Stimulated activated naive CD8-positive, alpha-beta T cell treated with anti-CD3 and anti-CD28 coated beads, Interleukin-15, amount 100 ng/mL, for 72 hours (primary cell): ENCODE measurements at regions not wholly inside any gene's neighbourhood (a gene's known extent, or its start where the extent isn't known, plus 50 kb on each side); places are given as distances from the start of the nearest gene placed in this dataset.
A peak's percentile ranks its signal among the peaks of the same experiment; 100 is the strongest.
"Not testable (repeated sequence)": the region's sequence is repeated elsewhere in the genome, so short reads cannot be mapped to it uniquely, and the experiment has no call there.

Source experiments
- ATAC-seq: fragments of 150-1000 bp; cut with Tn5 transposase; 2 replicates; pipeline ENCODE4 v1.10.0; 2021; ENCODE audit warnings: mild to moderate bottlenecking, moderate library complexity
- DNase-seq, 2 donors: peaks; one replicate each; pipeline ENCODE4 v3.0.0; 2021 to 2022
- H3K27ac Mint-ChIP-seq, 2 donors: one replicate each; pipeline ENCODE4 v1.8.0; 2022; ENCODE audit warnings: mild to moderate bottlenecking in 2 of 2, mixed read lengths in 2 of 2, moderate library complexity in 2 of 2
- H3K27me3 Mint-ChIP-seq: one replicate; pipeline ENCODE4 v1.8.0; 2022; ENCODE audit warnings: mixed read lengths
- H3K4me1 Mint-ChIP-seq: one replicate; pipeline ENCODE4 v1.8.0; 2022; ENCODE audit warnings: mild to moderate bottlenecking, mixed read lengths
- H3K4me3 Mint-ChIP-seq, 2 donors: one replicate each; pipeline ENCODE4 v1.8.0; 2022; ENCODE audit warnings: mild to moderate bottlenecking in 2 of 2, mixed read lengths in 2 of 2, moderate library complexity in 1 of 2
- H3K9me3 Mint-ChIP-seq, 2 donors: one replicate each; pipeline ENCODE4 v1.8.0; 2022; ENCODE audit warnings: mixed read lengths in 2 of 2

DNA sequence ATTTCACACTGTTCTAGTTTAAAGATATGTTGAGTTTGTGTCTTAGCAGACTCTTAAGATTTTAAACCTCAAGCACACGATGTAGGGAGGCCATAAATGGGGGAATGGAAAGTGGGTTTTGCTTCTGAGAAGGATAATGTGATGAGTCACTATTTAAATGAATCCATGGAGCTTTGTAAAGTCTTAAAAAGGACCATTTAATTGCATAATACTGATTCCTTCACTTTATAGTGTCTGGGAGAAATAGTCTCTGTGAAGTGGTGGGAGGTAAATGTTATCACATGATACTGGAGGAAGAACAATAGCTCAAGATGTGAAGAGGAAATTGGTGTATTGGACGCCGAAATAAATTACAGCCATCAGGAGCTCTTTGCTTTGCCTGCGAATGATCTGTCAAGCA, 84.0 kb upstream of the MYO3A start:
- H3K27ac Mint-ChIP-seq, result no peak overlapping the region
- H3K9me3 Mint-ChIP-seq, result peaks cover 0 to 5% of the 10 kb centered on the region in 2 donors
- ATAC-seq, result no peak
- H3K4me1 Mint-ChIP-seq, result no peaks in the 10 kb centered on the region
- peaks cover 42% of the 10 kb centered on the region for H3K27me3 Mint-ChIP-seq
- no peak for DNase-seq
- no peak overlapping the region for H3K4me3 Mint-ChIP-seq

DNA sequence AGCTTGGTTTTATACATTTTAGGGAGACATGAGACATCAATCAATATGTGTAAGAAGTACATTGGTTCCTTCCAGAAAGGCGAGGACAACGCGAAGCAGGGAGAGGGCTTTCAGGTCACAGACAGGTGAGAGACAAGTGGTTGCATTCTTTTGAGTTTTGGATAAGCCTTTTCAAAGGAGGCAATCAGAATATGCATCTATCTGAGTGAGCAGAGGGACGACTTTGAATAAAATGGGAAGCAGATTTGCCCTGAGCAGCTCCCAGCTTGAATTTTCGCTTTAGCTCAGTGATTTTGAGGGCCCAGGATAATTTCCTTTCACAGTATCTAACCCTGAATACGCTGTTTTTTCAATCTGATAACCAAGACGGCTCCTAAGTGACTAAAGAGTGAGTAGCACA, 82.5 kb upstream of the MYO3A start:
- DNase-seq, result no peak
- peaks cover 0 to 5% of the 10 kb centered on the region in 2 donors for H3K9me3 Mint-ChIP-seq
- no peak for ATAC-seq
- H3K27me3 Mint-ChIP-seq, result peaks cover 42% of the 10 kb centered on the region
- no peaks in the 10 kb centered on the region for H3K4me1 Mint-ChIP-seq
- H3K4me3 Mint-ChIP-seq, result no peak overlapping the region
- H3K27ac Mint-ChIP-seq, result no peak overlapping the region

DNA sequence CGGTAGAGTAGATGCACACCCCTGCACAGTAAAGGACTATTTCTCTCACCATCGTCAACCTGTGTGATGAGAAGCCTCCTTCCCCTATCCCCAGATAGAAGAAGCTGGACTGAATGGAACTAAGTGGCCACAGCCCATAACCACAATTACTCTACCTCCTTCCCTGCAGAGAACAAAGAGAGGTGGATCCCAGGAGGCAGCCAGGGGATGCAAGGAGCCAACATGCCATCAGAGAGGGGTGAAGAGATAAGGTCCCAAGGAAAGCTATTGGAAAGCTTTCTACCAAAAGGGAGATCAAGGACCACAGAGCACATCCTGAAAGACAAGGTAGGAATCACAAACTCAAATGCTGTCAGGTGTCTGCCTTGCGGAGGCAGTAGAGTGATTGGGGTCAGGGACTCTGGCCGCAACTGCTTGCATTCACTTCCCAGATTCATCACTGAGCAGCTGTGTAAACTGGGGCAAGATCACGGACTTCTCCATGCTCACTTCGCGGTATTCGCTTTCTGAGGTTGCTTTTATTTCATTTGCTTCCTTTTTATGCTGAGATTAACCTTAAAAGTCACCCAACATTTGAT, 81.6 kb upstream of the MYO3A start:
- H3K4me3 Mint-ChIP-seq, result no peak overlapping the region
- ATAC-seq, result no peak
- no peak for DNase-seq
- H3K27ac Mint-ChIP-seq, result no peak overlapping the region
- H3K27me3 Mint-ChIP-seq, result peaks cover 42% of the 10 kb centered on the region
- H3K9me3 Mint-ChIP-seq, result peaks cover 0 to 5% of the 10 kb centered on the region in 2 donors
- no peaks in the 10 kb centered on the region for H3K4me1 Mint-ChIP-seq

DNA sequence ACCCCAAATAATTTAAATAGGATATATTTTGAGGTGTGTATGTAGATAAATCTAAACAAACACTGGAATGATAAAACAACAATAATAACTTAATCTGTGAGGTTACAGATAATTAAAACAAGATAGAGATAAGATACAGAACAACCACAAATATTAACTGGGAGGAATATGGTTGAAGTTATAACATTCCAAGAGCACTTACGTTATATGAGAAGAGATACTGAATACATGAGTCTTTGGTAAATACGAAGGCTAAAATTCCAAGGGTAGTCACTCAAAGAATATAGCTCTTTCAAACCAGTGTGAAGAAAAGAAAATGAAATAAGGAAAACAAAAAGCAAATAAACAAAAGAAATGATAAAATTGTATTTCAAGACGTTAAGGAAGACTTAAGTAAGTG, 76.0 kb upstream of the MYO3A start:
- ATAC-seq (no peak), DNase-seq (no peak)
- H3K27me3 Mint-ChIP-seq, result peaks cover 9% of the 10 kb centered on the region
- H3K4me1 Mint-ChIP-seq, result no peaks in the 10 kb centered on the region
- no peak overlapping the region for H3K4me3 Mint-ChIP-seq
- H3K9me3 Mint-ChIP-seq, result no peaks in the 10 kb centered on the region
- H3K27ac Mint-ChIP-seq, result no peak overlapping the region

DNA sequence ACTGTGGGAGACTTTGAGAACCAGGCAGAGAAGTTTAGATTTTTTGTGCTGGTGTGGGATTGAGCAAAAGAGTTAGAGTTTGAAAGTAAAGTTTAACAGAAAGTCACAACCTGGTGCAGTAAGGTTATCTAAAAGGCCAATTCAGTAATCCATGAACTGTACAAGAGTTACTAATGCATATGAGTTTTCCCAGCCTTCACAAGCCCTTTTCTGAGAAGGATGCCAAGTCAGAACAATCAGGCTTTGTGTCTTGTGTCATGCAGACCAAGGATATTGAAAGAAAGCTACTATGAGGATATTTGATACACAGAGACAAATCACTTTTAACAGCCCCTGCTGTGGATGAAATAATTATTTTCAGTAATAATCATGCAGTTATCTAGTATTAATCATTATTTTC, 68.8 kb upstream of the MYO3A start:
- Mint-ChIP-seq H3K4me3 (no peak overlapping the region), H3K9me3 (no peaks in the 10 kb centered on the region), H3K27me3 (no peaks in the 10 kb centered on the region), H3K4me1 (no peaks in the 10 kb centered on the region), H3K27ac (no peak overlapping the region)
- DNase-seq (no peak), ATAC-seq (no peak)

DNA sequence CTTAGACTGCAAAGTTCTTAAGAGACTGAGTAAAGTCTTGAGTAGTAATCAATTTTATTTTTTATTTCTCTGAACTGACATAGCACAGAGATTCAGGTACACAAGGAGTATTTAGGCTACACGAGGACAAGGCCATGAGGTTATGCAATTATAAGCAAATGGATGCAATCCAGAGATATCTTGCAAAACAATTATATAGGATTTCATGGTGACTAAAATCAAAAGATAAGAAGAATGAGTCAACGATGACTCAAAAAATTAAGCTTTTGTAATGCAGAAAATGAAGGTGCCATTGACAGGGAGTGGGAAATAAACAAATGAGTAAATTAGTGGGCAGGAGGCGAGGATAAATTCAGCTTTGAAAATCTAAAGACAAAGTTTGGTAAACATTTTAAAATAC, 66.7 kb upstream of the MYO3A start:
- Mint-ChIP-seq H3K4me3 (no peak overlapping the region), H3K27me3 (no peaks in the 10 kb centered on the region), H3K27ac (no peak overlapping the region)

DNA sequence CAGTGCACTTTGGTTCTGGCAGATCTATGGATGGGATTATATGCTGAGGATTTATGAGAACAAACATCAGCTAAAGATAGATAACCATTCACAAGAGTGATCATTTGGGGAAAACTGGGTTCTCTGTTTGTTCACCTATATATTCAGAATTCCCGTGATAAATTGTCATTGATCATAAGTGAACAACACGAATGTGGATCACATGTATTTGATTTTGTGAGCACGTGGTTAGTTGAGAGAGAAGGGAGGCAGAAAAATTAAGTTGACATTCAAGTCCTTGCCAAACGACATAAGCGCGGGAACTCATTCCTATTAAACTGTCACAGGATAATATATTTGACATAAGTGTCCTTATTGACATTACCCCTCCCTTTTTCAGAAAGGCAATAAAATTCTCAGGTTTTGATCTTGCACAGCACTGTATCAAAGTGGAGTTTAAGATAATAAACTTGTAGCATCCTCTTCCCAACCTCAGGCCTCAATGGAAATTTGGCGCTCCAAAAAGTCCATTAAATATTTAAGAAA, 64.9 kb upstream of the MYO3A start:
- Mint-ChIP-seq H3K4me3 (no peak overlapping the region), H3K4me1 (no peaks in the 10 kb centered on the region), H3K27ac (no peak overlapping the region), H3K9me3 (no peaks in the 10 kb centered on the region), H3K27me3 (peaks cover 5% of the 10 kb centered on the region)
- ATAC-seq (no peak), DNase-seq (no peak)

More for the DNA sequence above, 66.7 kb upstream of the MYO3A start:
- DNase-seq (no peak), ATAC-seq (no peak)
- H3K9me3 Mint-ChIP-seq, result no peaks in the 10 kb centered on the region
- no peaks in the 10 kb centered on the region for H3K4me1 Mint-ChIP-seq

DNA sequence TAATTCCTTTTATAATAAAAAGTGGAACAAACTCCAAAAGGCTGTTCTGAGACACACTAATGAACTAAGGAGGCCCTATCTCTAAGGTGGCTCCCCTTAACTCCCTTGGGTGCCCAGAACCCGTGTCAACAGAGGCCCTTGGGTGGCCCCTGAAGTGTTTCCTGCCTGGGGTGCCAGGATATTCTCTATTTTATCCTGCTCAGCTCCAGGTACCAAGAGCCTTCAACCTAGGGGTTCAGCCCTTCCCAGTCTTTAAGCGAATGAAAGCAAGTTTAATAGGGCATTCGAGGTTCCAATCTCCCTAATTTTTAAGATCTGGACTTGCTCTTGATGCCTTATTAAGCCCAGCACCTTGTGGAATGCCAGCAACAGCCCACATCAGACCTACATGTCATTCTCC, 64.4 kb upstream of the MYO3A start:
- Mint-ChIP-seq H3K4me1 (no peaks in the 10 kb centered on the region), H3K9me3 (no peaks in the 10 kb centered on the region), H3K27ac (no peak overlapping the region), H3K4me3 (no peak overlapping the region), H3K27me3 (peaks cover 8% of the 10 kb centered on the region)
- DNase-seq (no peak), ATAC-seq (no peak)

DNA sequence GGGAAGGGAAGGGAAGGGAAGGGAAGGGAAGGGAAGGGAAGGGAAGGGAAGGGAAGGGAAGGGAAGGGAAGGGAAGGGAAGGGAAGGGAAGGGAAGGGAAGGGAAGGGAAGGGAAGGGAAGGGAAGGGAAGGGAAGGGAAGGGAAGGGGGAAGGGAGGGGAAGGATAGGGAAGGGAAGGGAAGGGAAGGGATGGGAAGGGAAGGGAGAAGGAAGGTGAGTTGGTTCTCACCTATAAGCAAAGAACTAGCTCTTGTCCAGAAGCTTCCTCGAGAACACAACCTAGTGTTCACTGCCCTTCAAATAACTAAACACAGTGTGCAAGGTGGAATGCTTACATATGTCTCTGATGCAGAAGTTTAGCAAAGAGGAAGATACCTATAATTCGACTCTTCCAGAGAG, 59.6 kb upstream of the MYO3A start:
- H3K27ac Mint-ChIP-seq, DNase-seq, ATAC-seq, H3K4me1 Mint-ChIP-seq, H3K4me3 Mint-ChIP-seq, H3K9me3 Mint-ChIP-seq: not testable (repeated sequence)
- peaks cover 11% of the 10 kb centered on the region for H3K27me3 Mint-ChIP-seq

DNA sequence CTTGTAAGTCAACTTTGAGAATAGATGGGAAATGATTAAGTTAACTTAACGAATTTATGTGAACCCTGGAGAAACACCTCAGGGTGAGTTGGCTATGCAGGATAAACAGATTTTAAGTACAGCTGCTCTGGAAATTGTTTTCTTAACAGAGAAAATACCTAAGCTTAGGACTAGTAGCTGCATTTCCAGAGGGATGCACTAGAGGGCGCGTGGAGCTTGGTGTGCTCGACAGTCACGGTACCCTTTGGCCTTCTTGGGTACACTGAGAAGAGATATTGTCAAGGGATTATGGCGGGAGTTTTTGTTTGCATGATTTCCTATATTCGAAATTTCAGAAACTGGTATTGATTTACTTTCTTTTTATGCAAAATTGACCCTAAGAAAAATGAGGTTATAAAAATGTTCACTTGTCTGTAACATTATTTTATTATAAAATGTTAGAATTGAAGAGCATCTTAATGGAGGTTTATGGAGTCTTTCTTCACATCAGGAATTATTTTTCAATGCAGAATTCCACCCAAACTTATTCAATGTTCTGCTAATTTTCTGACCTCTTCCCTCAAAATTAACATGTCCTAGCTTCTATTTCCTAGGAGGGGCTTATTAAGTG, 58.4 kb upstream of the MYO3A start:
- Mint-ChIP-seq H3K9me3 (no peaks in the 10 kb centered on the region), H3K4me3 (no peak overlapping the region), H3K27ac (no peak overlapping the region), H3K27me3 (peaks cover 17% of the 10 kb centered on the region), H3K4me1 (no peaks in the 10 kb centered on the region)
- peak; percentile 52 to 56 for DNase-seq
- peak; percentile 73 for ATAC-seq

DNA sequence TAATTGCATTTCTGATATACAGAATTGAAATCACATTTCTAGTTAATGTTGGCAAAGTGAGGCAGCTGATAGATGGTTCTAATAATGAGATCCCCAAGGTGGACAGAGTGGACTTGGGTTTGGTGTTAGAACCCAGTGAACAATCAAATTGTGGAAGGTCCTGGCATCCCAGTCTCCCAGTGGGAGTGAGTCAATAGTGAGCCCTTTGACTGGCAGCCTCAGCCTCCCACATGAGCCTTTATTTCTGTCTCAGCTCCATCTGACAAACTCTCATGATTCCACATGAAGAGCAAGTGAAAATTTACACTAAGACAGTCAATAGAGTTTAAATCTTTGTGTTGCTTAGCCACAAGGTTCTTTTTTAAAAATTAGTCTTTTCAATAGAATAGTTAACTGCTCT, 56.7 kb upstream of the MYO3A start:
- Mint-ChIP-seq H3K27me3 (peaks cover 17% of the 10 kb centered on the region), H3K4me3 (no peak overlapping the region), H3K27ac (no peak overlapping the region), H3K9me3 (no peaks in the 10 kb centered on the region), H3K4me1 (no peaks in the 10 kb centered on the region)
- no peak for DNase-seq
- ATAC-seq, result no peak
